ENCODE measurements at regions not wholly inside any gene's neighbourhood (a gene's known extent, or its start where the extent isn't known, plus 50 kb on each side); places are given as distances from the start of the nearest gene placed in this dataset.

DNA sequence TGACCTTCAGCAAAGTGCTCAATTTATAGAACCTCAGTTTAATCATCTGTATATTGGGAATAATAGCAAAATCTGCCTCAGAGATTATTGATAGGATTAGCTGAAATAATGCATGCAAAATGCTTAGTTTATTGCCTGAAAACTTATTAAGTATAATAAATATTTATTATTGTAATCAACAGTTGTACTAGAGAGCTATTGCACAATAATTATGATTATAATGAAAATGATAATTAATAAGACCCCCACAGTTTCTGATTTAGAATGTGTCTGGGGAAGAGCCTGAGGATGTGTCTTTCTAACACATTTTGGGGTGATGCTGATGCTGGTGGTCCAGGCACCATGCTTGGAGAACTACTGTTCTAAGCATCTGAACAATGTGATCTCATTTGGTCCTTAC is 419.6 kb downstream of the NPIPA7 start:
- no peak for DNase-seq

GRCh38 chr16:16805809-16806208 is 426.9 kb downstream of the NPIPA7 start:
- no peak for DNase-seq

DNA sequence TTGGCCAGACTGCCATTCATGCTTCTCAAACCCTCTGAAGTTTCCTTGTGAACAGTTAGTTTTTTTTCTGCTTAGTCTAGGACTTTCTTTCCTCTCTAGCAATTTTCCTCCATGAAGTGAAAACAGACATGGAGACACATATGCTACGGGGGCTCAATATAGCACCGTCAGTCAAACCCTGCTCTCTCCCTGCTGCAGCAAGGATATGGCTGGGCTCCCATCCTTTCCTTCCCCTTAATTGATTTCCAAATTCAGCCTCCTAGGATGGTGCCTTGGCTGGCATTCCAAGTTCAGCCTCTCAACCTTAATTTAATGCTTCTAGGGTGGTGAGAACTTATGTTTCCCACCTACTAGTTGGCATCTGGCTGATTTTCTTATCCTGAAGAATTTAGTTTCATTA is 436.7 kb downstream of the NPIPA7 start:
- no peak for DNase-seq

DNA sequence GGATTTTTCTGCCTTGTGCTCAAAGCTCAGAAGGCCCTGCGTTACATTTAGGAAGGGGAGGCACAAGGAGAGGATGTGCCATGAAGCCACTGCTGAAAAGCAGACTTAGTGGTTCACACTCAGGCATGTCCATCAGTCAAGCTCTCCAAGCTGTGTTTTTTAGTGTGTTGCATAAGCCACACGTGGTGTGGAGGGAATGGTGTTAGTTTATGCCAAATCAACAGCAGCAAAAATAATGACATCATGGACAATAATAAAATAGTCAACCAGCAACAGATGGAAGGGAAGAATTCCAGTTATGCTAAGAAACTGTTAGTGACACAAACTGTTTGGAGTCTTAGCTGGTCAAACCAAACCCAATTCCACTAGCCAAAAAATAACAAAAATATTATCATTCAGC is 438.3 kb downstream of the NPIPA7 start:
- DNase-seq = no peak

GRCh38 chr16:16821261-16821660 is 442.3 kb downstream of the NPIPA7 start:
- no peak for DNase-seq

DNA sequence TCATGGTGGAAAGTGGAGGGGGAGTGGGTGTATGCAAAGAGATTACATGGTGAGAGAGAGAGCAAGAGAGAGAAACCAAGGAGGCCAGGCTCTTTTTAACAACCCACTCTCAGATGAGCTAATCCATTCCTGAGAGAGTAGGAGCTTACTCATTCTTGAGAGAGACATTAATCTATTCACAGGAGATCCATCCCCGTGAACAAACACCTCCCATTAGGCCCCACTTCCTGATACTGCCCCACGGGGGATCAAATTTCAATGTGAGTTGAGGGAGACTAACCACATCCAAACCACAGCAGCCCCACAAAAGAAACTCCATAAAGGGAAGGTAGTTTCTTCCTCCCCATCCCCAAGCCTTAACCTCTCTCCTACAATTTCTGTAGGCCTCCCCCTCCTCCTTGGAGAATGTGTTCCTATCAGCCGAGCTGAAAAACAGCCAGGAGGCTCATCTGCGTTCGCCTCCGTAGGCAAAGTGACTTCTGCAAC is 450.0 kb downstream of the NPIPA7 start:
- DNase-seq = no peak

DNA sequence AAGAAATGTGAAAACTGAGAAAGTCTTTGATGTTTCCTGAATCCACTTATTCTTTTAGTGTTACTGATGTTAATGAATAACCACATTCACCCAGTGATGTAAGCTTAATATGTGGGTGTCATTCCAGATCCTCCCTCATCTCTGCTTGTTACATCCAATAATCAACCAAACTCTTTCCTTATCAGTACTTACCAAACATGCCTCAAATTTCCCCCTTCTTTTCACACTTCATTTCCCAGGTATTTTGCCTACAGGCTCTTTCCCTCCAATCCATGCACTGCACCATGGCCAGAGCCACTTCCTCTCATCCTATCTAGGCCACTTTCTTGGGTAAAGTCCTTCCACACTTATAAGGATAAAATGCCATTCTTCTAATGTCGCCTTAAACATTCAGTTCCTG is 451.5 kb downstream of the NPIPA7 start:
- no peak for DNase-seq

- DNase-seq = no peak
These were observed 452.0 kb downstream of the NPIPA7 start for GRCh38 chr16:16830973-16831372.

- no peak for DNase-seq
These were observed 454.2 kb downstream of the NPIPA7 start for GRCh38 chr16:16833165-16833564.

DNA sequence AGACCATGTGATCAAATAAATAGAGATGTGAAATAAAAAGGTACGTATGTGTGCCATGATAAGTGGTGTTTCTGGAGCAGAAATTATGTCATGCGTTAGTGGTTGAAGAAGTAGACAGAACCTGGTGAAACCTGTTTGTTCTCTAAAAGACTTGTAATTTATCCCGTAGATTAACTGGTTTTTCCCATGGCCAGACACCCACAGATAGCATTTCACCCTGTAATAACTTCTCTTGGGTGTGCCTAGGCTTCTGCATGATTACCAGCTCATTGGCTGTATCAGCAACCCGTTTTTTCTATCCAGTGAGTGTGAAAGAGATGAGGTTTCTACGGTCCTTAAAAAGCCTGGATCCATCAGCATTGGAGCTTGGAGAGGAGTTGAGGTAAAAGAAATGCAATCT is 471.3 kb downstream of the NPIPA7 start:
- no peak for DNase-seq

- no peak for DNase-seq
These were observed 478.1 kb downstream of the NPIPA7 start for GRCh38 chr16:16857012-16857411.

DNA sequence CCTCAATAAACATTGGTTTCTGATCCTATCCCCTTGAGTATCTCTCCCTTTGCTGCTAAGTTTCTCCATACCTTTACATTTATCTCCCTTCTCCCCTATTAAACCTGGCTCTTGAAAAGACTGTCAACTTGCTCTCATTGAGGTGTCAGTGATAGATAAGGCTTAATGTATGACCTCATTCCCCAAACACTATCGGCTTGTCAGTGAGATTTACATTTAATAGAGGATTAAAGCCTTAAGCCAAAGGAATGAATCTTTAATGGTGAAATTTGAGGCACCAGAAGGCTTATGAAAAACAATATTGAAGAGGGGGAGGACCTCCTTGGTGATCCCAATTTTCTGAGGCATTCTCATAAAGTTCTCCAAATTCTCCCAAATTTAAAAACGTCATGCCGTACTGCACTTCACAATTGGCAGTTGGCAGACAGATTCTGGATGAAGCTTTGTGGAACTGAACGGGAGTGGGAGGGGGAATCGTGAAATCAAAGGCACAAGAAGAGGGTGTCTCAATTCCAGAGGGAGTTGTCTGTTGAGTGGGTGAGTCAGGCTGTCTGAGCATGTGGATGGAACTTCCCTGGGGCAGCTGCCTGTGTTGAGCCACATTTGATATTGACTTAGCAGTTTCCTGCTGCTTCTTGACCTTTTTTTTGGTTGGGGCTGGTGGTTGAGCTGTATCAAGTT is 478.8 kb downstream of the NPIPA7 start:
- DNase-seq = no peak

GRCh38 chr16:16861546-16861945 is 482.6 kb downstream of the NPIPA7 start:
- DNase-seq = peak; percentile 23 to 35

DNA sequence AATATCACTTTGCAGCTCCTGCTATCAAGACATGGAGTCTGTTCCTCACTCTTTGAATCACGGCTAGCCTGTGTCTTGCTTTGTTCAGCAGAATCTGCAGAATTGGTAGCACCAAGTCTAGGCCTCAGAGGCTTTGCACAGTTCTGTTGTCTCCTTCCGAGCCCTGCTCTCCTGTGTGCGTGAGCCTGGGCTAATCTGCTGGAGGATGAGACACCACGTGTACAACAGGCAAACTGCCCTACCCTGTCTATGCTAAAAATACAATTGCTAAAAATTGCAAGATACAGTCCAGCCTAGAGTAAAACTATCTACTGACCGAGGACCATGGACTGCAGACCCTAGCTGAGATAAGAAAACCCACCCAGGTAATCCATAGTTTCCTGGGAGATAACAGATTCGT is 484.7 kb downstream of the NPIPA7 start:
- DNase-seq = no peak

DNA sequence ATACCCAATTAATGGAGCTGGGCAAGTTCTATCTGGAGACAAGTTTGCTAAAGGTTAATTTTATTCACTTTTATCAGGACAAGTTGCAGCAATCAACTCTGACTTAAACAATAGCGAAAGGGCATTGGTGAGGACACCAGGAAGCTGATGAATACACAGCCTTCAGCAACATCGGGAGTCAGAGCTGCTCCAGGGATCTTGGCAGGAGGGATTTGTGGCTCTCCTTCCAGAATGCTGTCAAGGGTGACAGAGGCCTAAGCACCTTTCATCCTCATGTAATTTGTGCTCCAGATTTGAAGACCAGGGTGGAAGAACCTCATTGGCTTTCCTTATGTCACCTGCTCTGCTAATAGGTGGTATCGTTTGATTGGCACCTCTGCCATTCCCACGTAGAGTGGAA is 485.6 kb downstream of the NPIPA7 start:
- no peak for DNase-seq

DNA sequence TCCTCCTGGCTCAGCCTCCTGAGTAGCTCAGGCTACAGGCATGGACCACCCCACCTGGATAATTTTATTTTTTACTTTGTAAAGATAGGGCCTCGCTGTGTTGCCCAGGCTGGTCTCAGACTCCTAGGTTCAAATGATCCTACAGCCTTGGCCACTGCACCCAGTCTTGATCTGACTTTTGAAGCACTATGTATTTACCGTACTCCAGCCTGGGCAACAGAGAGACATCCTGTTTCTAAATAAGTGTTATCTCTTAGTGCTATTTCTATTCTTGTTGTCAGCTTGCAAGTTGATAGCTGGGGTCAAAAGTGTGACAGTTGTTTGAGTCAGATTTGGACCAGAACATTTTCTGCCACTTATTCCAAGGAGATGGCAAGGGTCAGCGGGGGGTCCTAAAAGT is 486.4 kb downstream of the NPIPA7 start:
- no peak for DNase-seq

DNA sequence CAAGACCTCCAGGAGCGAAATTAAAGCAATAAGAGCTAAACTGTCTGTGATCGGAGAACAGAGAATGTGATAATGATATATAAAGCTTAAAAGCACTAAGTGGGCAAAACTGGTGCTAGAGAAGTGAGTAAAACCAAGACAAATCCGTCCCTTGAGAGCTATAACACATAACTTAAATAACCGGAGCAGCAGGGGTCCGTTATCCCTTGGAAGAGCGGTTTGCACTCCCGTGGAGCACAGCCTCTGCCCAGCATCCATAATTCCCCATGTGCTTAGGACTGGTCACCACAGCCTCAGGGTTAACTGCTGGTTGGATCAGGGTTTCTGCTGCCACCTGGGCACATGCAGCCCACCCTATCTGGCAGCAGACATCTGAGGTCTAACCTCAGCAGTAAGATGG is 489.0 kb downstream of the NPIPA7 start:
- no peak for DNase-seq

- DNase-seq = no peak
These were observed 489.8 kb downstream of the NPIPA7 start for GRCh38 chr16:16868727-16869126.

DNA sequence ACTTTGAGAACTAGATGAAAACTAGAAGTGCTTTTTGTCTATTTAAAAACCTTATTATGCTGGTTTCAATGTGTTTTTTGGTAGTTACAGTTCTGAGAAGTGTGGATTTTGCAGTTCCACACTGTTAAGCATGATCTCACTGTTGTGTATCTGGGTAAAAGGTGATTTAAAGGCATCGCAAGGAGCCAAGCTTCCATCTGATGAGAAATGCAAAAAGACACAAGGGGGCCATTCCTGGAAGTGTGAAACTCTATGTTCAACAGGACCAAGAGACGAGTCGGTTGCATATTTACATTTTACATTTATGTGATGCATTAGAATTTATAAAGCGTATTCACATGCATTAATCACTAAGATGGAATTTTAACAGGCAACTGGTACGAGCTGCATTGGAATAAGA is 490.8 kb downstream of the NPIPA7 start:
- DNase-seq = no peak

DNA sequence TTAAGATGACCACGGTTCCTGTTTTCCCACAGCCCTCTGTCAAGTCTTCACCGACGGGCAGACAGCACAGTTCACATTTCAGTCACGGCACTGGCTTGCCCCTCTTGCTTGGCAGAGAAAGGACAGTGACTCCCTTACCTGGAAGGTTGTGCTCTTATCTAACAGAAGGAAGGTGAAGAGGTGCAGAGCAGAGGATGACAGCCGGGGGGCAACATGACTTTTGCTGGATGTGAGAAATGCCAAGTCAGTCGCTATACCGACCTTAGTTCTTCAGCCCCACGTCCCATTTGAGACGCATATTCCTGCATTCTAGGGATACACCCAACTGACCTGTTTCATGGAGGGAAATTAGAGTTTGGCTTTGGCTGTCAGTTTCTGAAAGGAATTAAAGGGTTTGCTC is 492.3 kb downstream of the NPIPA7 start:
- DNase-seq = no peak

DNA sequence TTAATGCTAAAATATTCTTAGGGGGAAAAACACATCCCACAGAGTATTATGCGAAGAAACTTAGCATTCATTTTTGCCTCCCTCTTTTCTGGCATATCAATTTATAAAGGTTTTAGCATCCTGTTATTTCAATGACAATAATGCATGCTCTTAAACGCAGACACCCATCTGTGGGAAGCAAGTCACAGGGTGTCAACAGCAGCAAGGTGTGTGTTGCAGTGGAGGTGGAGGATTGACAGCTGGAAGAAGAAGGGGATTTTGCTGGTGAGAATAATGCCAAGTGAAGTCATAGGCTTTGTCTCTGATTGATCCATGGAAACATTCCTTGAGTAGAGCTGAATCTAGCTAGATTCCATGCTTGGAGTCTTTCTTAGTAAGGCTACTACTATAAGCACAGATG is 498.1 kb downstream of the NPIPA7 start:
- DNase-seq = no peak

- no peak for DNase-seq
These were observed 500.8 kb downstream of the NPIPA7 start for GRCh38 chr16:16879567-16880251.

- no peak for DNase-seq
These were observed 502.9 kb downstream of the NPIPA7 start for GRCh38 chr16:16881814-16882213.

- no peak for DNase-seq
These were observed 503.8 kb downstream of the NPIPA7 start for GRCh38 chr16:16882766-16883165.

DNA sequence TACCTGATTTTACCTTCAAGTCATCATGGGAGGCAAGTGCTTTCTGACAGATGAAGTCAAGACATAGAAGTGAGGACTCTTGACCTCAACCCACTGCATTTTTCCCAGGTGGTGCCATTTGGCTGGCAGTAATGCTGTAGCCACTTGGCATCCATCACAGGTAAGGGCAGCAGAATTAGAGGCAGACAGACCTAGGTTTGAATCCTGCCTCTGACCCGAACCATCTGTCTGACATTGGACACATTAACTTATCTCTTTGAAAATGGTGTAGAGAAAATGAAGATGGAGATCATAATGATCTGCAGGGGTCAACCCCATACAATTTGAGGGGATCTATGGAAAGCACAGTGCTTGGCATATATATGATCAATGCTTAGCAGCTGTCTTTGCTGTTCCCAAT is 505.5 kb downstream of the NPIPA7 start:
- DNase-seq = no peak

All from Kasumi-1 (cell line).